GM12878 (cell line): ENCODE measurements at regions not wholly inside any gene's neighbourhood (a gene's known extent, or its start where the extent isn't known, plus 50 kb on each side); places are given as distances from the start of the nearest gene placed in this dataset.

ENCODE experiments used
- ATAC-seq: fragments of 200-7000 bp; cut with Tn5 transposase; 3 replicates; pipeline ENCODE4 v1.9.1; 2020; ENCODE audit warnings: mild to moderate bottlenecking, moderate library complexity
- BruUV-seq: library from RNA; stranded (reverse); fragments of 400-500 nt; replicated peaks from 2 replicates; lab custom pipeline; 2021; lab: Mats Ljungman, UMichigan
- CTCF ChIA-PET: fragments of 300-600 bp; sonication (Branson Sonifier 250); formaldehyde crosslinking; extraction: SDS; loops from one replicate; lab custom pipeline; 2021; ENCODE audit warnings: inconsistent platforms; lab: Yijun Ruan, JAX
- POLR2A ChIA-PET: fragments of 350-600 bp; formaldehyde crosslinking; extraction: SDS; loops from one replicate; lab custom pipeline; 2021; ENCODE audit warnings: inconsistent platforms; lab: Charles Lee
- RAD21 ChIA-PET: fragments of 300-600 bp; sonication (Branson Sonifier 250); formaldehyde crosslinking; loops from one replicate; lab custom pipeline; 2023; ENCODE audit warnings: antibody characterized with exemption; ENCODE audit not compliant: unreplicated experiment; lab: Charles Lee
- SMC1A ChIA-PET: fragments of 300-600 bp; sonication (Branson Sonifier 250); formaldehyde crosslinking; loops from one replicate; lab custom pipeline; 2023; ENCODE audit not compliant: unreplicated experiment, uncharacterized antibody; lab: Charles Lee
- DNase-seq: peaks from one replicate; pipeline ENCODE4 v3.0.0-alpha.2; 2011; ENCODE audit warnings: low read depth, low spot score
- FAIRE-seq: peaks from 3 replicates; lab custom pipeline; 2011; peaks lifted over from hg19 to GRCh38; lab: Jason Lieb, UNC
- H2AFZ ChIP-seq: 2 replicates; pipeline ENCODE4 v1.6.0; 2011; ENCODE audit warnings: low read depth, low read length, control low read depth; ENCODE audit not compliant: control insufficient read depth
- H3K27ac ChIP-seq: 2 replicates; pipeline ENCODE4 v1.5.1; 2011; ENCODE audit warnings: control low read depth; ENCODE audit not compliant: control insufficient read depth, insufficient read depth
- H3K27me3 ChIP-seq, 2 experiments: replicated peaks in 1 of 2; 2 replicates each; pipeline versions ENCODE4 v1.6.0 to v1.6.1; 2011; ENCODE audit warnings: low read length in 1 of 2; ENCODE audit not compliant: control insufficient read depth in 2 of 2, insufficient read depth in 2 of 2
- H3K36me3 ChIP-seq, 2 experiments: 2 replicates each; pipeline ENCODE4 v1.5.1; 2011; ENCODE audit warnings: low read length in 1 of 2; ENCODE audit not compliant: control insufficient read depth in 2 of 2, insufficient read depth in 2 of 2
- H3K4me1 ChIP-seq: 2 replicates; pipeline ENCODE4 v1.6.1; 2011; ENCODE audit warnings: mild to moderate bottlenecking, low read length, moderate library complexity, mixed read lengths; ENCODE audit not compliant: control insufficient read depth, insufficient read depth
- H3K4me2 ChIP-seq: 2 replicates; pipeline ENCODE4 v1.6.0; 2011; ENCODE audit warnings: control low read depth; ENCODE audit not compliant: control insufficient read depth, insufficient read depth
- H3K4me3 ChIP-seq: fragments of 200-600 bp; sonication (generic); 2 replicates; pipeline ENCODE4 v1.5.1; 2016
- H3K79me2 ChIP-seq: 2 replicates; pipeline ENCODE4 v1.6.0; 2011; ENCODE audit warnings: low read length; ENCODE audit not compliant: control insufficient read depth, insufficient read depth
- H3K9ac ChIP-seq: 2 replicates; pipeline ENCODE4 v1.8.0; 2011; ENCODE audit warnings: low read length, control low read depth, mixed read lengths; ENCODE audit not compliant: control insufficient read depth, insufficient read depth
- H3K9me3 ChIP-seq: replicated peaks from 3 replicates; pipeline ENCODE4 v1.5.1; 2011; ENCODE audit warnings: mild to moderate bottlenecking, low read length; ENCODE audit not compliant: control insufficient read depth, insufficient read depth
- H4K20me1 ChIP-seq: 2 replicates; pipeline ENCODE4 v1.6.0; 2011; ENCODE audit not compliant: control insufficient read depth, insufficient read depth
- ASH2L ChIP-seq: fragments of 300-600, 200-600 bp; sonication (generic); IDR thresholded peaks from 2 replicates; pipeline ENCODE4 v1.6.1; 2017; ENCODE audit warnings: low read depth, mild to moderate bottlenecking, borderline replicate concordance
- ATF2 ChIP-seq: IDR thresholded peaks from 2 replicates; pipeline ENCODE4 v1.6.1; 2012; ENCODE audit warnings: low read length, inconsistent platforms
- BHLHE40 ChIP-seq, 2 experiments: fragments of 450-650 bp in 1 of 2; IDR thresholded peaks; 2 replicates each; pipeline ENCODE4 v1.6.1; 2011 to 2017; ENCODE audit warnings: low read depth in 2 of 2, borderline replicate concordance in 1 of 2, improper control_type of control experiment in 1 of 2, low read length in 1 of 2, mild to moderate bottlenecking in 1 of 2
- IKZF1 ChIP-seq: fragments of 450-650 bp; conservative IDR thresholded peaks from 2 replicates; pipeline ENCODE4 v1.6.1; 2017; ENCODE audit warnings: antibody characterized with exemption, mild to moderate bottlenecking
- IRF3 ChIP-seq: fragments of 450-650 bp; IDR thresholded peaks from 2 replicates; pipeline ENCODE4 v1.6.1; 2014; ENCODE audit warnings: mild to moderate bottlenecking
- MYC ChIP-seq: IDR thresholded peaks from 2 replicates; pipeline ENCODE4 v1.6.1; 2011; ENCODE audit warnings: mild to moderate bottlenecking, low read length, moderate library complexity, inconsistent platforms; ENCODE audit not compliant: insufficient read depth, insufficient replicate concordance, insufficient read length, severe bottlenecking
- PML ChIP-seq: IDR thresholded peaks from 2 replicates; pipeline ENCODE4 v1.6.1; 2012; ENCODE audit warnings: low read length, inconsistent platforms
- SIX5 ChIP-seq: IDR thresholded peaks from 2 replicates; pipeline ENCODE4 v1.6.1; 2011; ENCODE audit warnings: mild to moderate bottlenecking, low read depth, low read length, moderate library complexity; ENCODE audit not compliant: severe bottlenecking
- SMC3 ChIP-seq: IDR thresholded peaks from 2 replicates; pipeline ENCODE4 v1.6.1; 2011; ENCODE audit warnings: low read length, improper control_type of control experiment, borderline replicate concordance
- TAF1 ChIP-seq: IDR thresholded peaks from 2 replicates; pipeline ENCODE4 v1.6.1; 2011; ENCODE audit warnings: mild to moderate bottlenecking, low read depth, low read length, borderline replicate concordance
- ZNF592 ChIP-seq: fragments of 450-650 bp; IDR thresholded peaks from 2 replicates; pipeline ENCODE4 v1.6.1; 2017; ENCODE audit warnings: mild to moderate bottlenecking, moderate library complexity
- ZNF622 ChIP-seq: fragments of 450-650 bp; IDR thresholded peaks from 2 replicates; pipeline ENCODE4 v1.6.1; 2017; ENCODE audit warnings: mild to moderate bottlenecking, inconsistent platforms
- WGBS: methylation state at CpG from one replicate; pipeline ENCODE4 v1.1.6; 2016; ENCODE audit warnings: low lambda C conversion rate; ENCODE audit not compliant: insufficient replicate concordance, insufficient coverage; ENCODE audit errors: missing lambda C conversion rate; 5-methylcytosine and 5-hydroxymethylcytosine counted together
- in situ Hi-C: fragments of 300-500 bp; cut with MboI; formaldehyde crosslinking; loops from 9 replicates; pipeline ENCODE4 v1.14.3; 2018; ENCODE audit warnings: mixed read lengths
- intact Hi-C: fragments of 100-400 bp; cut with micrococcal nuclease; formaldehyde crosslinking; loops from one replicate; pipeline ENCODE4 v1.14.2; 2022; ENCODE audit not compliant: unreplicated experiment

GRCh38 chr22:26846076-26846475, 188.7 kb downstream of the MIAT start:
- DNase-seq (no peak), FAIRE-seq (no peak), ATAC-seq (no peak)
- no peak overlapping the region for H3K27ac ChIP-seq
- no peak overlapping the region for H3K9ac ChIP-seq
- H2AFZ ChIP-seq: no peak overlapping the region
- TF ChIP-seq MYC (no peak), SIX5 (no peak), SMC3 (no peak), ZNF622 (no peak), ASH2L (no peak), ZNF592 (no peak), TAF1 (no peak), IRF3 (no peak), IKZF1 (no peak), BHLHE40 (IDR thresholded peaks at IDR 0.05; ENCODE audit: borderline replicate concordance in 1 of 2, low read depth in 2 of 2, low read length in 1 of 2) (no peak), PML (no peak), ATF2 (no peak)
- ChIA-PET RAD21 (no interaction called here), SMC1A (no interaction called here), CTCF (no interaction called here), POLR2A (no interaction called here)
- no peaks in the 10 kb centered on the region for H3K79me2 ChIP-seq
- intact Hi-C loops: no loop called here
- no peaks in the 10 kb centered on the region for H4K20me1 ChIP-seq
- no peaks in the 10 kb centered on the region for H3K27me3 ChIP-seq
- WGBS: 8% methylated on average over 1 of the region's 1 CpG
- peaks cover 9% of the 10 kb centered on the region for H3K4me1 ChIP-seq
- H3K36me3 ChIP-seq: no peaks in the 10 kb centered on the region
- in situ Hi-C loops: no loop called here
- BruUV-seq: no TSS peak
- H3K9me3 ChIP-seq: no peaks in the 10 kb centered on the region
- no peak overlapping the region for H3K4me3 ChIP-seq
- no peak overlapping the region for H3K4me2 ChIP-seq
